Erythroblast (primary cell): ENCODE measurements at regions not wholly inside any gene's neighbourhood (a gene's known extent, or its start where the extent isn't known, plus 50 kb on each side); places are given as distances from the start of the nearest gene placed in this dataset.

ENCODE experiments used
- GATA1 ChIP-seq: IDR thresholded peaks from 2 replicates; pipeline ENCODE4 v1.6.1; 2011; ENCODE audit warnings: low read depth, mild to moderate bottlenecking, control low read depth, low read length, moderate library complexity
- POLR2A ChIP-seq: IDR thresholded peaks from 2 replicates; pipeline ENCODE4 v1.6.1; 2011; ENCODE audit warnings: mild to moderate bottlenecking, low read length

DNA sequence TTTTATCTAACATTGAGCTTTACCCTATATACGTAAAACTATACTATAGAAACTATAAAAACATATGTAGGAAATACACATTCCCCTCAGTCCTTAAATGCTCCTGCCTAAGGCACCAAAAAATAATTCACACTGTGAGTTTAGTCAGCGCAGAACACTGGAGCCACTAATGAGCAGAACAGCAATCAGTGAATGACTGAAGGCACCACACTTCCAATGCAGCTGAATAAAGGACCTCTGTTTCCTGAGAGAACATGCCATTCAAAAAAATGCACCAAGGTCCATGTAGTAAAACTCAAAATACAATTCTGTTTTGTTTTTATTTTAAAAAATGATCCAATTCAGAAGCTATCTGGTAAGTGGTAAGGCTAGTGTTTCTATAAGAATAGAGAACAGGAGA lies 1280.6 kb upstream of the NRXN1 start:
- no peak for TF ChIP-seq POLR2A
- TF ChIP-seq GATA1 = no peak
